Heart left ventricle (tissue), 13 donors: ENCODE measurements at regions not wholly inside any gene's neighbourhood (a gene's known extent, or its start where the extent isn't known, plus 50 kb on each side); places are given as distances from the start of the nearest gene placed in this dataset.

Experiments
- CTCF ChIP-seq, 12 donors: fragments of 200-600 bp; sonication (generic) in 4 of 12; IDR thresholded peaks; one replicate each; pipeline versions ENCODE4 v1.5.0 to v1.8.0; 2018 to 2022; ENCODE audit warnings: antibody characterized with exemption in 12 of 12, mild to moderate bottlenecking in 5 of 12
- POLR2A ChIP-seq, 2 donors: fragments of 450-650 bp; IDR thresholded peaks; one replicate each; pipeline ENCODE4 v1.6.1; 2017; ENCODE audit warnings: antibody characterized with exemption in 2 of 2, mild to moderate bottlenecking in 2 of 2, moderate library complexity in 2 of 2
- donor health status: ischemic (EF 13 %, LVEDD 7.1; RV severe dilation, severe dysfunction).
- donor health status: DM: no; HTN: yes; CAD: no.
- donor health status: DM: no; HTN: no; CAD: no.
- donor health status: ischemic (EF 25% LVEDD 6.9; RV normal size, moderate dysfunction).
- donor health status: ischemic (EF 25% LVEDD 5.7; RV mildly dilated, moderate dysfunction).
- donor health status: ischemic (EF 35%, LVEDD 5.7; RV mildly dilated, moderate dysfunction).
- donor health status: nonischemic (EF 11% LVEDD 7.7; RV severe dilation, severe dysfunction).
- donor health status: DM: yes; HTN: yes; CAD: no.
- donor health status: PGD.
- donor health status: ischemic (EF 29% LVEDD 5.4; RV normal size, mild dysfunction).
- donor health status: nonischemic (EF 23%, LVEDD 6.1; RV moderate dilation, normal function).

- TF ChIP-seq CTCF (IDR thresholded peaks at IDR 0.05) (no peak), POLR2A (IDR thresholded peaks at IDR 0.05) (no peak)
Observed at GRCh38 chr1:22267413-22268175, 124.7 kb upstream of the WNT4 start.
